Activated CD4-positive, alpha-beta T cell treated with anti-CD3 and anti-CD28 coated beads, Interleukin-2, amount 10 ng/mL, durations not matched to agents 7 days and 5 days (primary cell): ENCODE measurements at regions not wholly inside any gene's neighbourhood (a gene's known extent, or its start where the extent isn't known, plus 50 kb on each side); places are given as distances from the start of the nearest gene placed in this dataset.
"Not testable (repeated sequence)": the region's sequence is repeated elsewhere in the genome, so short reads cannot be mapped to it uniquely, and the experiment has no call there.

ENCODE experiments used
- CTCF ChIA-PET: fragments of 350-600 bp; sonication (Branson Sonifier 250); formaldehyde crosslinking; loops from one replicate; lab custom pipeline; 2021; ENCODE audit warnings: antibody characterized with exemption; lab: Charles Lee
- POLR2A ChIA-PET: fragments of 350-600 bp; sonication (Branson Sonifier 250); formaldehyde crosslinking; loops from one replicate; lab custom pipeline; 2021; ENCODE audit warnings: antibody characterized with exemption; lab: Charles Lee
- DNase-seq: peaks from one replicate; pipeline ENCODE4 v3.0.0-alpha.2; 2020
- H3K27ac Mint-ChIP-seq: one replicate; pipeline ENCODE4 v1.8.0; 2021; ENCODE audit warnings: mild to moderate bottlenecking, moderate library complexity, mixed read lengths
- H3K27me3 Mint-ChIP-seq: one replicate; pipeline ENCODE4 v1.8.0; 2021; ENCODE audit warnings: mixed read lengths
- H3K36me3 Mint-ChIP-seq: one replicate; pipeline ENCODE4 v1.8.0; 2021; ENCODE audit warnings: low read depth, mixed read lengths
- H3K4me1 Mint-ChIP-seq: one replicate; pipeline ENCODE4 v1.8.0; 2021; ENCODE audit warnings: mixed read lengths
- H3K4me3 Mint-ChIP-seq: one replicate; pipeline ENCODE4 v1.8.0; 2021; ENCODE audit warnings: mild to moderate bottlenecking, moderate library complexity, mixed read lengths
- H3K9me3 Mint-ChIP-seq: one replicate; pipeline ENCODE4 v1.8.0; 2021; ENCODE audit warnings: mixed read lengths

- CTCF ChIA-PET, result no interaction called here
- no peak for DNase-seq
- no peaks in the 10 kb centered on the region for H3K36me3 Mint-ChIP-seq
These were observed 572.1 kb upstream of the ADAMTS9 start for GRCh38 chr3:65259946-65260345.

GRCh38 chr3:65252914-65253313 lies 565.1 kb upstream of the ADAMTS9 start:
- H3K27me3 Mint-ChIP-seq, DNase-seq, POLR2A ChIA-PET, H3K4me1 Mint-ChIP-seq, H3K36me3 Mint-ChIP-seq, H3K27ac Mint-ChIP-seq, H3K4me3 Mint-ChIP-seq, CTCF ChIA-PET: not testable (repeated sequence)
- H3K9me3 Mint-ChIP-seq, result peaks cover 15% of the 10 kb centered on the region

More at GRCh38 chr3:65259946-65260345, 572.1 kb upstream of the ADAMTS9 start:
- Mint-ChIP-seq H3K27me3 (no peaks in the 10 kb centered on the region), H3K9me3 (peaks cover 15% of the 10 kb centered on the region), H3K4me1 (no peaks in the 10 kb centered on the region), H3K27ac (no peak overlapping the region), H3K4me3 (no peak overlapping the region)
- POLR2A ChIA-PET, result no interaction called here

DNA sequence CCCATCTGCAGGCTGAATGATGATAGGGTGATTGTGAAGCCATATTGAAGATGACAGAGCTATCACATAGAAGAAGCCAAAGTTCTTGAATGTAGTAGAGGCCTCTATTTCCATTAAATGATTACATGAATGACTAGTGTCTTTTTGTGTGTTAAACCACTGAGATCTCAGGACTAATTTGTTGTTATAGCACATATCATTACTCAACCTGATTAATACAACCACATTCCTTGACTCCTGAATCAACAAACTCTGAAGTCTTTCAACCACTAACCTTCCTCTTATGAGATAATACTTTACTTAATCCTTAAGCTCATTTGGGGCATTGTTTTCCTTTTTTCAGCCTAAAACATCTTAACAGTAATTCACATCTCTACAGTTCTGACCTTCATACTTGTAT lies 564.5 kb upstream of the ADAMTS9 start:
- H3K36me3 Mint-ChIP-seq, result no peaks in the 10 kb centered on the region
- ChIA-PET CTCF (no interaction called here), POLR2A (no interaction called here)
- peaks cover 15% of the 10 kb centered on the region for H3K9me3 Mint-ChIP-seq
- no peak overlapping the region for H3K4me3 Mint-ChIP-seq
- no peaks in the 10 kb centered on the region for H3K27me3 Mint-ChIP-seq
- H3K4me1 Mint-ChIP-seq, result no peaks in the 10 kb centered on the region
- DNase-seq, result no peak
- H3K27ac Mint-ChIP-seq, result no peak overlapping the region

- ChIA-PET CTCF (no interaction called here), POLR2A (no interaction called here)
- Mint-ChIP-seq H3K4me3 (no peak overlapping the region), H3K27me3 (no peaks in the 10 kb centered on the region), H3K36me3 (no peaks in the 10 kb centered on the region), H3K27ac (no peak overlapping the region), H3K9me3 (peaks cover 15% of the 10 kb centered on the region), H3K4me1 (no peaks in the 10 kb centered on the region)
- no peak for DNase-seq
These were observed 563.6 kb upstream of the ADAMTS9 start for GRCh38 chr3:65251375-65251774.

DNA sequence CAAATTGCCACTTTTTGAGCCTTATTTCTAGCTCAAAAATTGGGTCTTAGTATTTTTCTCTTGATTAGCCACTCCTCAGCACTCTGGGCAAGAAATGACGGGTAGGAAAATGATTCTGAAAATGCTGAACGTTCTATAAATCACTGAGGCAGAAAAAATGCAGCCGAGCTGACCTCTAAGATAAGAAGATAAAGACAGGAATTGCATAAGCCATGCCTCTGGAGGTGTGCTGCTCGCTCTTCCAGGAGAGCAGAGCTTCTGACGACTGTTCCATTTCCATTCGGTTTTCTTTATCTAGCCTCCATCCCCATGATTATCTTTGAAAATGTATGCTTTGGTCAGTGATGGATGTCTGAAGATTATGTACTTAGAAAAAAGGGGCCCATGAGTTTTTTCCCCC lies 558.8 kb upstream of the ADAMTS9 start:
- Mint-ChIP-seq H3K27me3 (no peaks in the 10 kb centered on the region), H3K27ac (no peak overlapping the region), H3K9me3 (peaks cover 3% of the 10 kb centered on the region), H3K4me1 (no peaks in the 10 kb centered on the region), H3K36me3 (no peaks in the 10 kb centered on the region), H3K4me3 (no peak overlapping the region)
- ChIA-PET CTCF (no interaction called here), POLR2A (no interaction called here)
- DNase-seq, result no peak

- DNase-seq, result no peak
- no peaks in the 10 kb centered on the region for H3K4me1 Mint-ChIP-seq
- peaks cover 2% of the 10 kb centered on the region for H3K9me3 Mint-ChIP-seq
- no peak overlapping the region for H3K4me3 Mint-ChIP-seq
- no peaks in the 10 kb centered on the region for H3K36me3 Mint-ChIP-seq
- POLR2A ChIA-PET, result no interaction called here
- no peaks in the 10 kb centered on the region for H3K27me3 Mint-ChIP-seq
- H3K27ac Mint-ChIP-seq, result no peak overlapping the region
- CTCF ChIA-PET, result no interaction called here
These were observed 557.6 kb upstream of the ADAMTS9 start for GRCh38 chr3:65245133-65246063.

DNA sequence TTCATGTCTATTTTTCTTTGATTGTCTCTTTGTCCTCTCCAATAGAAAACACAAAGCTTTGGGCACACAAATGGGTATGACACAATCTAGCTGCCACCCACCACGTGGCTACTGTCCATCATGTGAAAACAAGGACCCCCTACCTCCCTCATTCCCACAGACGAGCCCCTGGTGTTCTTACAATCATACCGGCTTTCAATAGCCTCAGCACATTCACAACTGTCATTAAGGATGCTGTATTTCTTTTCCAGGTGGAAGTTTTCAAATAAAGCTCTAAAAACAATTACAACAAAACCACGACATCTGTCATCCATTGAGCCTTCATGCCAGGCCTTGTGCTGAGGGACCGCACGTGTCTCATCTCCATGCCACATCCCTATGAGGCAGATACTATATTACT lies 552.6 kb upstream of the ADAMTS9 start:
- Mint-ChIP-seq H3K4me1 (no peaks in the 10 kb centered on the region), H3K27ac (no peak overlapping the region), H3K4me3 (no peak overlapping the region), H3K36me3 (no peaks in the 10 kb centered on the region), H3K27me3 (no peaks in the 10 kb centered on the region), H3K9me3 (peaks cover 5% of the 10 kb centered on the region)
- POLR2A ChIA-PET, result no interaction called here
- CTCF ChIA-PET, result no interaction called here
- DNase-seq, result no peak

DNA sequence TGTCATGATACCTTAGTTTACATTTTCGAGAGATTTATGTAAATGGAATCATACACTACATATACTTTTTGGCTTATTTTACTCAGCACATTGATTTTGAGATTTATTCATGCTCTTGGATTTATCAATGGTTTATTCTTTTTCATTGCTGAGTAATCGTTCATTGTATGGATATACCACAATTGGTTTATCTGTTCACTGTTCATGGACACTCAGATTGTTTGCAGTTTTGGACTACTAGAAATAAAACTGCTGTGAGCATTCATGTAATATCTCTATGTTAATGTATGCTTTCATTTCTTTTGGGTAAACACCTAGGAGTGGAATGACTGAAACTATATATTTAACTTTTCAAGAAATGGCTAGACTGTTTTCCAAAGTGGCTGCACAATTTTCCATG lies 550.9 kb upstream of the ADAMTS9 start:
- Mint-ChIP-seq H3K36me3 (no peaks in the 10 kb centered on the region), H3K4me1 (no peaks in the 10 kb centered on the region), H3K9me3 (peaks cover 5% of the 10 kb centered on the region), H3K4me3 (no peak overlapping the region), H3K27me3 (no peaks in the 10 kb centered on the region), H3K27ac (no peak overlapping the region)
- no peak for DNase-seq
- POLR2A ChIA-PET, result no interaction called here
- CTCF ChIA-PET, result no interaction called here

GRCh38 chr3:65234499-65234898 lies 546.7 kb upstream of the ADAMTS9 start:
- Mint-ChIP-seq H3K9me3 (peaks cover 3% of the 10 kb centered on the region), H3K27ac (no peak overlapping the region), H3K36me3 (no peaks in the 10 kb centered on the region), H3K27me3 (no peaks in the 10 kb centered on the region), H3K4me1 (no peaks in the 10 kb centered on the region), H3K4me3 (no peak overlapping the region)
- ChIA-PET POLR2A (no interaction called here), CTCF (no interaction called here)
- no peak for DNase-seq

- Mint-ChIP-seq H3K27me3 (no peaks in the 10 kb centered on the region), H3K9me3 (peaks cover 2% of the 10 kb centered on the region), H3K4me3 (no peak overlapping the region), H3K36me3 (no peaks in the 10 kb centered on the region), H3K27ac (no peak overlapping the region), H3K4me1 (no peaks in the 10 kb centered on the region)
- DNase-seq, result no peak
- CTCF ChIA-PET, result no interaction called here
- POLR2A ChIA-PET, result no interaction called here
These were observed 545.8 kb upstream of the ADAMTS9 start for GRCh38 chr3:65233561-65233960.

DNA sequence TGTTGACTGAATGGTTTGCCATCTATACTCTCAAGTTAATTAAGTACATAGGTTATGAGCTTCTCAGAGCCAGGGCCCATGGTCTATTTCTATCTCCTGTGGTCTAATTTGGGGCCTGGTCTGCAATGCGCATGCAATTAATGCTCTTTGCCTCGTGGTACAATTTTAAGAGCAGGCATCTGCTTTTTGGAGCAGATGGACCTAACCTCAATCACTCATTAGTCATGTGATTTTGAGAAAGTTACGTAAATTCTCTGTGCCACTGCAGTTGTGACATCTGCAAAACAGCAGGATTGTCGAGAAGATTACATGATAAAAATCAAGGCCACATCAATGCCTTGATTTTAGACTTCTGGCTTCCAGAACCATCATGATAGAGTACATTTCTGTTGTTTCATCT lies 543.7 kb upstream of the ADAMTS9 start:
- H3K27ac Mint-ChIP-seq, result no peak overlapping the region
- no peaks in the 10 kb centered on the region for H3K27me3 Mint-ChIP-seq
- no peak overlapping the region for H3K4me3 Mint-ChIP-seq
- POLR2A ChIA-PET, result no interaction called here
- no peaks in the 10 kb centered on the region for H3K36me3 Mint-ChIP-seq
- no peaks in the 10 kb centered on the region for H3K9me3 Mint-ChIP-seq
- no peaks in the 10 kb centered on the region for H3K4me1 Mint-ChIP-seq
- CTCF ChIA-PET, result no interaction called here
- no peak for DNase-seq

- POLR2A ChIA-PET, result no interaction called here
- CTCF ChIA-PET, result no interaction called here
- Mint-ChIP-seq H3K9me3 (no peaks in the 10 kb centered on the region), H3K4me3 (no peak overlapping the region), H3K4me1 (no peaks in the 10 kb centered on the region), H3K27ac (no peak overlapping the region), H3K27me3 (no peaks in the 10 kb centered on the region), H3K36me3 (no peaks in the 10 kb centered on the region)
- no peak for DNase-seq
These were observed 542.7 kb upstream of the ADAMTS9 start for GRCh38 chr3:65230261-65231139.

DNA sequence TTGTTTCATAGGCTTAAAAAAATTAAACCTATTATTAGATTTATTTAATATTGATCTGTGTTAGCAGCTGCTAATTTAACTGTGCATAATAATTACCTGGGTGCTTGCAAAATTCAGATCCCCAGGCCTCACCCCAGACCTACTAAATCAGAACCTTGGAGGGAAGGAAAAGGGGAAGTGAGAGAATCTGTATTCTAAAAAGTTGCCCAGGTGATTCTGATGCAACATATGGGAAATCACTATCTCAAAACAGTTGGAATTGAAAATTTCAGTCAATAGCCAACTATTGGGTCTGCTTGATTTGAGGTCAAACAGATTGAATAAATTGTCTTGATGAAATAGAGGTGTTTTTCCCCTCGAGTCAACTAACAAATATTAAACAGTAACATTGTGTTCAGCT lies 538.5 kb upstream of the ADAMTS9 start:
- Mint-ChIP-seq H3K4me3 (no peak overlapping the region), H3K27me3 (no peaks in the 10 kb centered on the region), H3K9me3 (peaks cover 8% of the 10 kb centered on the region), H3K36me3 (no peaks in the 10 kb centered on the region), H3K27ac (no peak overlapping the region), H3K4me1 (no peaks in the 10 kb centered on the region)
- no peak for DNase-seq
- ChIA-PET CTCF (no interaction called here), POLR2A (no interaction called here)
